ENCODE measurements at regions not wholly inside any gene's neighbourhood (a gene's known extent, or its start where the extent isn't known, plus 50 kb on each side); places are given as distances from the start of the nearest gene placed in this dataset.
"Not testable (repeated sequence)": the region's sequence is repeated elsewhere in the genome, so short reads cannot be mapped to it uniquely, and the experiment has no call there.

DNA sequence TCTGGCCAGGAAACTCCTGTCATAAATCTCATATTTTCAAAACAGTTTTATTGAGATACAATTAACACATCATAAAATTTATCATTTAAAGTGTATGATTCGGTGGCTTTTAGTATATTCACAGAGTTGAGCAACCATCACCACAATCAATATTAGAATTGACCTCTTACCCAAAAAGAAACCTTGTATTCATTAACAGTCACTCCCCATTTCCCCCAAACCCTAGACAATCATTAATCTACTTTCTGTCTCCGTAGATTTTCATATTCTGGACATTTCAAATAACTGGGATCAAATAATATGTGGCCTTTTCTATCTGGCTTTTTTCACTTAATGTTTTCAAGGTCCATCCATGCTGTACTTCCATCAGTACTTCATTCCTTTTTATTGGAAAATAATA, 145.7 kb upstream of the RORA start:
- whole genome bisulfite sequencing (ENCODE audit: extremely low coverage, insufficient coverage, insufficient read length), result no CpG with 5 or more reads among the region's 2 CpGs
- Histone ChIP-seq H3K4ac (ENCODE audit: low read depth, low read length) (no peak overlapping the region), H3K79me2 (ENCODE audit: control insufficient read depth, insufficient read depth, low read length, poor library complexity) (no peaks in the 10 kb centered on the region), H3K14ac (ENCODE audit: low read length) (no peak overlapping the region), H3K18ac (ENCODE audit: low read length) (no peak overlapping the region), H3K79me1 (ENCODE audit: low read length) (no peaks in the 10 kb centered on the region), H3K9me3 (ENCODE audit: insufficient read depth, low read depth, low read length) (no peaks in the 10 kb centered on the region), H2AFZ (ENCODE audit: insufficient read depth, low read length, poor library complexity) (no peak overlapping the region), H3K4me3 (ENCODE audit: low read depth, low read length) (no peak overlapping the region), H2BK120ac (ENCODE audit: insufficient read depth, low read length, poor library complexity) (no peak overlapping the region), H3K23ac (ENCODE audit: low read length) (no peak overlapping the region), H4K12ac (ENCODE audit: low read depth, low read length) (no peak overlapping the region), H3K36me3 (ENCODE audit: control insufficient read depth in 1 of 2, insufficient read depth in 2 of 2, low read length in 2 of 2) (no peaks in the 10 kb centered on the region), H4K91ac (ENCODE audit: low read depth, low read length) (no peak overlapping the region), H2BK12ac (ENCODE audit: low read length) (no peak overlapping the region), H3K27ac (ENCODE audit: low read depth, low read length) (no peak overlapping the region), H3K9ac (ENCODE audit: low read length) (no peak overlapping the region), H4K8ac (ENCODE audit: low read depth, low read length) (no peak overlapping the region), H2AK5ac (ENCODE audit: low read length) (no peak overlapping the region), H3K27me3 (ENCODE audit: insufficient read depth, low read length) (no peaks in the 10 kb centered on the region), H3K4me2 (ENCODE audit: low read length) (no peak overlapping the region), H3K4me1 (ENCODE audit: control insufficient read depth in 1 of 2, insufficient read depth in 2 of 2, low read length in 2 of 2) (peaks cover 0 to 3% of the 10 kb centered on the region in 2 experiments), H2BK5ac (ENCODE audit: low read depth, low read length, poor library complexity) (no peak overlapping the region)
- no peak for DNase-seq

DNA sequence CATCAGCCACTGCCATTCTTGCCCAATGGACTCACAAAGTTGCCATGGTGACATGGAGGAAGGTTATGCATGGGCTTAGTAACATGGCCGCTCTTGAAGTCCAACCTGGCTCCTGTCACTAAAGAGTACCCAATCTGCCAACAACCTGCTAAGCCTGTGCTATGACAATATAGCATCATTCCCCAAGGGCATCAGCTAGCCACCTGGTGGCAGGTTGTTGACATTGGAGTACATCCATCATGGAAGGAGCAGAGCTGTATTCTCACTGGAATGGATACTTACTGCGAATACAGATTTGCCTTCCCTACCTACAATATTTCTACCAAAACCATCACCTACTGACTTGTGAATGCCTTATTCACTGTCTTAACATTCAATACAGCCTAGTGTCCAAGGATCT, 138.9 kb upstream of the RORA start:
- H2AK5ac ChIP-seq (ENCODE audit: low read length), result no peak overlapping the region
- no peaks in the 10 kb centered on the region for H3K79me1 ChIP-seq (ENCODE audit: low read length)
- no peak overlapping the region for H4K8ac ChIP-seq (ENCODE audit: low read depth, low read length)
- H3K4me1 ChIP-seq (ENCODE audit: control insufficient read depth in 1 of 2, insufficient read depth in 2 of 2, low read length in 2 of 2), result peaks cover 8% of the 10 kb centered on the region in 2 experiments
- H2BK5ac ChIP-seq (ENCODE audit: low read depth, low read length, poor library complexity), result no peak overlapping the region
- no peak overlapping the region for H3K4me3 ChIP-seq (ENCODE audit: low read depth, low read length)
- no peaks in the 10 kb centered on the region for H3K36me3 ChIP-seq (ENCODE audit: control insufficient read depth in 1 of 2, insufficient read depth in 2 of 2, low read length in 2 of 2)
- no CpG with 5 or more reads among the region's 2 CpGs for WGBS (ENCODE audit: extremely low coverage, insufficient coverage, insufficient read length)
- H2BK120ac ChIP-seq (ENCODE audit: insufficient read depth, low read length, poor library complexity), result no peak overlapping the region
- H3K14ac ChIP-seq (ENCODE audit: low read length), result no peak overlapping the region
- H3K23ac ChIP-seq (ENCODE audit: low read length), result no peak overlapping the region
- no peak overlapping the region for H3K4me2 ChIP-seq (ENCODE audit: low read length)
- H4K91ac ChIP-seq (ENCODE audit: low read depth, low read length), result no peak overlapping the region
- H2AFZ ChIP-seq (ENCODE audit: insufficient read depth, low read length, poor library complexity), result no peak overlapping the region
- H3K27me3 ChIP-seq (ENCODE audit: insufficient read depth, low read length), result no peaks in the 10 kb centered on the region
- H3K4ac ChIP-seq (ENCODE audit: low read depth, low read length), result no peak overlapping the region
- H3K18ac ChIP-seq (ENCODE audit: low read length), result no peak overlapping the region
- H3K27ac ChIP-seq (ENCODE audit: low read depth, low read length), result no peak overlapping the region
- no peaks in the 10 kb centered on the region for H3K9me3 ChIP-seq (ENCODE audit: insufficient read depth, low read depth, low read length)
- H4K12ac ChIP-seq (ENCODE audit: low read depth, low read length), result no peak overlapping the region
- no peak overlapping the region for H2BK12ac ChIP-seq (ENCODE audit: low read length)
- peak in 1 of 2 donors; percentile 13 for DNase-seq
- H3K79me2 ChIP-seq (ENCODE audit: control insufficient read depth, insufficient read depth, low read length, poor library complexity), result no peaks in the 10 kb centered on the region
- H3K9ac ChIP-seq (ENCODE audit: low read length), result no peak overlapping the region

DNA sequence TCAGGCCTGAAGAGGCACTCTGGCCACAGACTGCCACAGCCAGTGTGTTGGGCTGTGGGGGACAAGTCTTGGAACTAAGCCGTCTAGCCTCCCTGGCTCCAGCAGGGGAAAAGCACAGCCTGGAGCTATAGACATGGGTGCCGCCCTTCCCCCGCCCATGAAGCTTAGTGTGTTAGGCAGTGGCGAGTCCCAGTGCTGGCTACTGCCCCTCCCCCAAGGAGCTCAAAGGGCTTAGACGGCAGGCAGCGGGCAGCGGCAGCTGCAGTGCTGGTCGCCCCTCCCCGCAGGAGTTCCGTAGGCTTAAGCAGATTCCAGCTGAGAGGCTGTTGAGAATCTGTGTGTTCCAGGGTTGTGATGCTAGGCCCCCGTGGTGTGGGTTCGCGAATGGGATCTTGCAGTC, 135.8 kb upstream of the RORA start:
- no peaks in the 10 kb centered on the region for H3K79me2 ChIP-seq (ENCODE audit: control insufficient read depth, insufficient read depth, low read length, poor library complexity)
- no peak overlapping the region for H3K4me3 ChIP-seq (ENCODE audit: low read depth, low read length)
- H2BK5ac ChIP-seq (ENCODE audit: low read depth, low read length, poor library complexity), result no peak overlapping the region
- H4K91ac ChIP-seq (ENCODE audit: low read depth, low read length), result no peak overlapping the region
- H3K27ac ChIP-seq (ENCODE audit: low read depth, low read length), result no peak overlapping the region
- H3K9me3 ChIP-seq (ENCODE audit: insufficient read depth, low read depth, low read length), result no peaks in the 10 kb centered on the region
- no peak overlapping the region for H2AFZ ChIP-seq (ENCODE audit: insufficient read depth, low read length, poor library complexity)
- H3K27me3 ChIP-seq (ENCODE audit: insufficient read depth, low read length), result no peaks in the 10 kb centered on the region
- no peak overlapping the region for H4K8ac ChIP-seq (ENCODE audit: low read depth, low read length)
- no peak overlapping the region for H3K23ac ChIP-seq (ENCODE audit: low read length)
- H2AK5ac ChIP-seq (ENCODE audit: low read length), result no peak overlapping the region
- H3K4ac ChIP-seq (ENCODE audit: low read depth, low read length), result no peak overlapping the region
- no peak overlapping the region for H4K12ac ChIP-seq (ENCODE audit: low read depth, low read length)
- no peak overlapping the region for H2BK12ac ChIP-seq (ENCODE audit: low read length)
- no peak overlapping the region for H3K14ac ChIP-seq (ENCODE audit: low read length)
- DNase-seq, result no peak
- H3K79me1 ChIP-seq (ENCODE audit: low read length), result no peaks in the 10 kb centered on the region
- H3K4me1 ChIP-seq (ENCODE audit: control insufficient read depth in 1 of 2, insufficient read depth in 2 of 2, low read length in 2 of 2), result peaks cover 8% of the 10 kb centered on the region in 2 experiments
- no peaks in the 10 kb centered on the region for H3K36me3 ChIP-seq (ENCODE audit: control insufficient read depth in 1 of 2, insufficient read depth in 2 of 2, low read length in 2 of 2)
- no peak overlapping the region for H3K4me2 ChIP-seq (ENCODE audit: low read length)
- no peak overlapping the region for H2BK120ac ChIP-seq (ENCODE audit: insufficient read depth, low read length, poor library complexity)
- no CpG with 5 or more reads among the region's 13 CpGs for WGBS (ENCODE audit: extremely low coverage, insufficient coverage, insufficient read length)
- no peak overlapping the region for H3K18ac ChIP-seq (ENCODE audit: low read length)
- H3K9ac ChIP-seq (ENCODE audit: low read length), result no peak overlapping the region

DNA sequence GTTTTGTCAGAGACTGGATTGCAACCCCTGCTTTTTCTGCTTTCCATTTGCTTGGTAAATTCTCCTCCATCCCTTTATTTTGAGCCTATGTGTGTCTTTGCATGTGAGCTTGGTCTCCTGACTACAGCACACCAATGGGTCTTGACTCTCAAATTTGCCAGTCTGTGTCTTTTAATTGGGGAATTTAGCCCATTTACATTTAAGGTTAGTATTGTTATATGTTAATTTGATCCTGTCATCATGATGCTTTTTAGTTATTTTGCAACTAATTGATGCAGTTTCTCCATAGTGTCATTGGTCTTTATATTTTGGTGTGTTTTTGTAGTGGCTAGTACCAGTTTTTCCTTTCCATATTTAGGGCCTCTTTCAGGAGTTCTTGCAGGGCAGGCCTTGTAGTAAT, 133.8 kb upstream of the RORA start:
- not testable (repeated sequence) for H3K79me1 ChIP-seq (ENCODE audit: low read length); H3K4ac ChIP-seq (ENCODE audit: low read depth, low read length); H2AFZ ChIP-seq (ENCODE audit: insufficient read depth, low read length, poor library complexity); H3K27ac ChIP-seq (ENCODE audit: low read depth, low read length); H3K18ac ChIP-seq (ENCODE audit: low read length); H2BK5ac ChIP-seq (ENCODE audit: low read depth, low read length, poor library complexity); H4K8ac ChIP-seq (ENCODE audit: low read depth, low read length); H2BK120ac ChIP-seq (ENCODE audit: insufficient read depth, low read length, poor library complexity); H3K4me3 ChIP-seq (ENCODE audit: low read depth, low read length); H3K23ac ChIP-seq (ENCODE audit: low read length); H3K4me1 ChIP-seq (ENCODE audit: control insufficient read depth in 1 of 2, insufficient read depth in 2 of 2, low read length in 2 of 2); DNase-seq; H3K79me2 ChIP-seq (ENCODE audit: control insufficient read depth, insufficient read depth, low read length, poor library complexity); H3K4me2 ChIP-seq (ENCODE audit: low read length); H4K91ac ChIP-seq (ENCODE audit: low read depth, low read length); H3K14ac ChIP-seq (ENCODE audit: low read length); H2BK12ac ChIP-seq (ENCODE audit: low read length); H3K36me3 ChIP-seq (ENCODE audit: control insufficient read depth in 1 of 2, insufficient read depth in 2 of 2, low read length in 2 of 2); H3K9me3 ChIP-seq (ENCODE audit: insufficient read depth, low read depth, low read length); H2AK5ac ChIP-seq (ENCODE audit: low read length); H4K12ac ChIP-seq (ENCODE audit: low read depth, low read length); H3K9ac ChIP-seq (ENCODE audit: low read length); H3K27me3 ChIP-seq (ENCODE audit: insufficient read depth, low read length)

Data from trophoblast cell (in vitro differentiated cells and primary cell).